ENCODE measurements at regions not wholly inside any gene's neighbourhood (a gene's known extent, or its start where the extent isn't known, plus 50 kb on each side); places are given as distances from the start of the nearest gene placed in this dataset.

GRCh38 chr2:7467782-7468447 lies 550.7 kb downstream of the RNF144A start:
- TF ChIP-seq EZH2 (IDR thresholded peaks at IDR 0.05; ENCODE audit: insufficient read depth, poor library complexity, severe bottlenecking) (no peak), EZH2phosphoT487 (IDR thresholded peaks at IDR 0.05; ENCODE audit: insufficient read depth, low read depth) (no peak)

Data from GM23248 (cell line).